ENCODE measurements at regions not wholly inside any gene's neighbourhood (a gene's known extent, or its start where the extent isn't known, plus 50 kb on each side); places are given as distances from the start of the nearest gene placed in this dataset.
"Not testable (repeated sequence)": the region's sequence is repeated elsewhere in the genome, so short reads cannot be mapped to it uniquely, and the experiment has no call there.

GRCh38 chr1:204793259-204793914, 77.3 kb upstream of the NFASC start:
- Histone ChIP-seq H3K4me2 (ENCODE audit: low read length) (no peak overlapping the region), H3K27me3 (ENCODE audit: insufficient read depth, low read length) (no peaks in the 10 kb centered on the region), H3K9me3 (ENCODE audit: low read length) (no peaks in the 10 kb centered on the region), H3K9ac (ENCODE audit: low read length) (no peak overlapping the region), H3K27ac (ENCODE audit: low read depth, low read length, poor library complexity, severe bottlenecking) (no peak overlapping the region), H3F3A (ENCODE audit: insufficient read depth, low read length) (no peaks in the 10 kb centered on the region), H2AFZ (ENCODE audit: low read length) (no peak overlapping the region), H3K9me2 (ENCODE audit: low read depth, low read length) (no peaks in the 10 kb centered on the region), H4K20me1 (ENCODE audit: insufficient read depth, low read length) (no peaks in the 10 kb centered on the region), H3K4me1 (ENCODE audit: insufficient read depth, low read length, severe bottlenecking) (no peaks in the 10 kb centered on the region), H3K4me3 (ENCODE audit: low read depth, low read length, poor library complexity, severe bottlenecking) (no peak overlapping the region), H3K79me2 (ENCODE audit: insufficient read depth, low read length) (no peaks in the 10 kb centered on the region), H3K36me3 (ENCODE audit: insufficient read depth, low read length) (no peaks in the 10 kb centered on the region)
- TF ChIP-seq EZH2 (IDR thresholded peaks at IDR 0.05; ENCODE audit: borderline replicate concordance, low read length), result no peak
- no peak for TF ChIP-seq CTCF (IDR thresholded peaks at IDR 0.05; ENCODE audit: low read length)

- not testable (repeated sequence) for H3K9me2 ChIP-seq (ENCODE audit: low read depth, low read length); H3K27ac ChIP-seq (ENCODE audit: low read depth, low read length, poor library complexity, severe bottlenecking); H3K4me1 ChIP-seq (ENCODE audit: insufficient read depth, low read length, severe bottlenecking); H3K4me2 ChIP-seq (ENCODE audit: low read length); H3K9me3 ChIP-seq (ENCODE audit: low read length); H3K9ac ChIP-seq (ENCODE audit: low read length); H3K79me2 ChIP-seq (ENCODE audit: insufficient read depth, low read length); H4K20me1 ChIP-seq (ENCODE audit: insufficient read depth, low read length); H3F3A ChIP-seq (ENCODE audit: insufficient read depth, low read length); H3K27me3 ChIP-seq (ENCODE audit: insufficient read depth, low read length); H3K4me3 ChIP-seq (ENCODE audit: low read depth, low read length, poor library complexity, severe bottlenecking); H2AFZ ChIP-seq (ENCODE audit: low read length); H3K36me3 ChIP-seq (ENCODE audit: insufficient read depth, low read length)
Measured at GRCh38 chr1:204796886-204797285, 73.8 kb upstream of the NFASC start.

GRCh38 chr1:204797401-204797800, 73.3 kb upstream of the NFASC start:
- no peak overlapping the region for H3K27ac ChIP-seq (ENCODE audit: low read depth, low read length, poor library complexity, severe bottlenecking)
- no peaks in the 10 kb centered on the region for H3K36me3 ChIP-seq (ENCODE audit: insufficient read depth, low read length)
- H3K9ac ChIP-seq (ENCODE audit: low read length), result no peak overlapping the region
- H3K9me2 ChIP-seq (ENCODE audit: low read depth, low read length), result no peaks in the 10 kb centered on the region
- H4K20me1 ChIP-seq (ENCODE audit: insufficient read depth, low read length), result no peaks in the 10 kb centered on the region
- no peak overlapping the region for H3K4me3 ChIP-seq (ENCODE audit: low read depth, low read length, poor library complexity, severe bottlenecking)
- H3K4me1 ChIP-seq (ENCODE audit: insufficient read depth, low read length, severe bottlenecking), result no peaks in the 10 kb centered on the region
- no peaks in the 10 kb centered on the region for H3F3A ChIP-seq (ENCODE audit: insufficient read depth, low read length)
- no peak overlapping the region for H2AFZ ChIP-seq (ENCODE audit: low read length)
- H3K9me3 ChIP-seq (ENCODE audit: low read length), result no peaks in the 10 kb centered on the region
- H3K27me3 ChIP-seq (ENCODE audit: insufficient read depth, low read length), result no peaks in the 10 kb centered on the region
- TF ChIP-seq EZH2 (IDR thresholded peaks at IDR 0.05; ENCODE audit: borderline replicate concordance, low read length) (no peak), CTCF (IDR thresholded peaks at IDR 0.05; ENCODE audit: low read length) (no peak)
- no peaks in the 10 kb centered on the region for H3K79me2 ChIP-seq (ENCODE audit: insufficient read depth, low read length)
- no peak overlapping the region for H3K4me2 ChIP-seq (ENCODE audit: low read length)

GRCh38 chr1:204799630-204800029, 71.0 kb upstream of the NFASC start:
- Histone ChIP-seq H3K9me2 (ENCODE audit: low read depth, low read length) (no peaks in the 10 kb centered on the region), H3K4me3 (ENCODE audit: low read depth, low read length, poor library complexity, severe bottlenecking) (no peak overlapping the region), H3K79me2 (ENCODE audit: insufficient read depth, low read length) (no peaks in the 10 kb centered on the region), H2AFZ (ENCODE audit: low read length) (no peak overlapping the region), H3K9ac (ENCODE audit: low read length) (no peak overlapping the region), H3K36me3 (ENCODE audit: insufficient read depth, low read length) (no peaks in the 10 kb centered on the region), H3K27me3 (ENCODE audit: insufficient read depth, low read length) (no peaks in the 10 kb centered on the region), H3F3A (ENCODE audit: insufficient read depth, low read length) (no peaks in the 10 kb centered on the region), H3K9me3 (ENCODE audit: low read length) (no peaks in the 10 kb centered on the region), H4K20me1 (ENCODE audit: insufficient read depth, low read length) (no peaks in the 10 kb centered on the region), H3K4me2 (ENCODE audit: low read length) (no peak overlapping the region), H3K27ac (ENCODE audit: low read depth, low read length, poor library complexity, severe bottlenecking) (no peak overlapping the region), H3K4me1 (ENCODE audit: insufficient read depth, low read length, severe bottlenecking) (no peaks in the 10 kb centered on the region)
- TF ChIP-seq EZH2 (IDR thresholded peaks at IDR 0.05; ENCODE audit: borderline replicate concordance, low read length), result no peak
- no peak for TF ChIP-seq CTCF (IDR thresholded peaks at IDR 0.05; ENCODE audit: low read length)
